GM19455 (cell line): ENCODE measurements at regions not wholly inside any gene's neighbourhood (a gene's known extent, or its start where the extent isn't known, plus 50 kb on each side); places are given as distances from the start of the nearest gene placed in this dataset.

ENCODE experiments used
- ATAC-seq: cut with Tn5 transposase; IDR thresholded peaks from one replicate; pipeline ENCODE4 v1.9.1; 2021; ENCODE audit not compliant: unreplicated experiment

GRCh38 chr1:55703726-55704363, 488.7 kb upstream of the USP24 start:
- ATAC-seq = no peak

- ATAC-seq = no peak
Measured at GRCh38 chr1:55702064-55702463, 486.9 kb upstream of the USP24 start.

- ATAC-seq = no peak
Measured at GRCh38 chr1:55700359-55701130, 485.4 kb upstream of the USP24 start.

GRCh38 chr1:55699228-55699627, 484.1 kb upstream of the USP24 start:
- no peak for ATAC-seq

GRCh38 chr1:55697997-55698535, 482.9 kb upstream of the USP24 start:
- no peak for ATAC-seq

GRCh38 chr1:55696891-55697290, 481.7 kb upstream of the USP24 start:
- no peak for ATAC-seq

GRCh38 chr1:55696181-55696754, 481.1 kb upstream of the USP24 start:
- ATAC-seq = no peak

- ATAC-seq = no peak
Measured at GRCh38 chr1:55695552-55695951, 480.4 kb upstream of the USP24 start.

- ATAC-seq = no peak
Measured at GRCh38 chr1:55695151-55695550, 480.0 kb upstream of the USP24 start.

- ATAC-seq = no peak
Measured at GRCh38 chr1:55694310-55694801, 479.2 kb upstream of the USP24 start.

GRCh38 chr1:55692726-55693125, 477.6 kb upstream of the USP24 start:
- no peak for ATAC-seq

- ATAC-seq = no peak
Measured at GRCh38 chr1:55690366-55690765, 475.2 kb upstream of the USP24 start.

GRCh38 chr1:55689800-55690199, 474.6 kb upstream of the USP24 start:
- ATAC-seq = no peak

GRCh38 chr1:55685560-55685959, 470.4 kb upstream of the USP24 start:
- no peak for ATAC-seq

GRCh38 chr1:55684131-55684650, 469.0 kb upstream of the USP24 start:
- no peak for ATAC-seq

GRCh38 chr1:55682198-55682597, 467.0 kb upstream of the USP24 start:
- no peak for ATAC-seq

- ATAC-seq = no peak
Measured at GRCh38 chr1:55679971-55680370, 464.8 kb upstream of the USP24 start.

- no peak for ATAC-seq
Measured at GRCh38 chr1:55673416-55673815, 458.3 kb upstream of the USP24 start.

- ATAC-seq = no peak
Measured at GRCh38 chr1:55670331-55671082, 455.3 kb upstream of the USP24 start.

GRCh38 chr1:55669293-55669692, 454.1 kb upstream of the USP24 start:
- ATAC-seq = no peak

GRCh38 chr1:55662875-55663274, 447.7 kb upstream of the USP24 start:
- no peak for ATAC-seq
